A673 (cell line): ENCODE measurements at regions not wholly inside any gene's neighbourhood (a gene's known extent, or its start where the extent isn't known, plus 50 kb on each side); places are given as distances from the start of the nearest gene placed in this dataset.

Experiments used
- CTCF ChIP-seq: fragments of 300-800, 200-600 bp; sonication (generic); conservative IDR thresholded peaks from 2 replicates; pipeline ENCODE4 v1.5.1; 2017; ENCODE audit warnings: low read depth, mild to moderate bottlenecking, antibody characterized with exemption, low read length, moderate library complexity, mixed read lengths
- EZH2 ChIP-seq: fragments of 200-600 bp; sonication (generic); IDR thresholded peaks from 2 replicates; pipeline ENCODE4 v1.6.1; 2017; ENCODE audit warnings: borderline replicate concordance, low read depth, mild to moderate bottlenecking, mixed read lengths, antibody characterized with exemption, low read length; ENCODE audit not compliant: poor library complexity, severe bottlenecking

- peak; percentile 75 for TF ChIP-seq CTCF
- no peak for TF ChIP-seq EZH2
Measured at GRCh38 chr4:42280327-42281095, 116.8 kb upstream of the SHISA3 start.
